HG03457 (cell line): ENCODE measurements at regions not wholly inside any gene's neighbourhood (a gene's known extent, or its start where the extent isn't known, plus 50 kb on each side); places are given as distances from the start of the nearest gene placed in this dataset.

ENCODE experiments used
- ATAC-seq: cut with Tn5 transposase; IDR thresholded peaks from one replicate; pipeline ENCODE4 v1.9.1; 2021; ENCODE audit warnings: moderate number of reproducible peaks; ENCODE audit not compliant: unreplicated experiment

DNA sequence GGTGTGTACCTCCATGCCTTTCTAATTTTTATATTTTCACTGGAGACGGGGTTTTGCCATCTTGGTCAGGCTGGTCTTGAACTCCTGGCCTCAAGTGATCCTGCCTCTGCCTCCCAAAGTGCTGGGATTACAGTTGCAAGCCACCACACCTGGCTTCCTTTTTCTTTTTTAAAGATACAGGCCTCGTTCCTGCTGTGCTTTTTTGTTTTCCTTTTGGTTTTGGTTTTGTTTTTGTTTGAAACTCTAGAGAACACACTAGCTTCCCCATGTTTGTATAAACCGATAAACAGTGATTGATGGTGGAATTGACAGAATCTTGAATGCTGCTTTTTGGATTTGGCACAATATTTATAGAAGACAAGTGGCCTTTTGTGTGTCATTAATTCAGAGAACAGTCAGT lies 1603.4 kb downstream of the MAT2B start:
- no peak for ATAC-seq

DNA sequence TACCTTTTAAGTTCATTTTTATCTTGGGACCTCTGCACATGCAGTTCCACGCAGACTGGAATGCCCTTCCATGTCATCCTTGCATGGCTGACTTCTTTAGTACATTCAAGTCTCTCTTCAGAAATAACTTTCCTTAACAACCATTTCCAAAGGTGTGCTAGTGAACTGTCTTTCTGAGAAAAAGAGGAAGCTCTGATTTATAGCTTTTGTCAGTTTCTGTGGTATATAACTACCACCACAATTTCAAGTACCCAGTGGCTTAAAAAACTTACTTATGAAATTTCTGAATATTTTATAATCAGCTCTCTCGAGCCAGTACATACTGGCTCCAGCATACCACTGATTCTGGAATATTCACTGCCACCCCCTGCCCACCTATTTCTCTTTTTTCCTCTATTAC lies 1613.8 kb downstream of the MAT2B start:
- ATAC-seq = no peak

DNA sequence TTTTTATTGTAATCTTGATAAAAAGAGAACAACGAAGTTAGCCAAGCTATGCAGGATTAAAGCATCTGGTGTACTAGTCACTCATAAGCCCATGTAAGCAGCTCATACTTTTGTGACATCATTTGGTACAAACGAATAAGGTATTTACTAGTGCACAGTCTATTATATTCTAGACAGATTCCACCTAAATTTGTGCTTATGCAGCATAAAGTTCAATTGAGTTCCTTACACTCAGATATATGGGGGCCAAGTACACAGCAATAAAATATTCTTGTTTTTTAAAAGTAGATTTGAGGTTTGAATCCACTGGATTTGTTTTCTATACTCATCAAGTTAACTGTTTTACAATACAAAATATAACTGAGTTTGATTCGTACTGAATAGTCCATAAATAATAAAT lies 1621.2 kb downstream of the MAT2B start:
- ATAC-seq = no peak

DNA sequence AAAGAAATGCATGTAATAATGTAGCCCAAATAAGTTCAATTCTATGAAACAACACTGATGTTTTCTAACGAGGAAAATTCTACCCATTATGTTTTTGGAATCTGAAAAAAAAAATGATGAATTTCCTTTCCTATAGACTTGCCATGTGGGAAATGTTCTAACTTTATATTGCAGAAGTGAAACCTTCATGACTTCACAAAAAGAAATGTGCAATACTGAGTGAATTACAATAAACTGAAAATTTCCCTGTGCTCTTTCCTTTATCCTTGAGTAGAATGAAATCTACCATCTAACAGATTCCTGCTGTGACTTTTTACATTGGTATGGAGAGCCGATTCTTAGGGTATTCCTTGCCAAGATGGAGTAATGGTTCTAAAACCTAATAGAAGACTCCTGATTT lies 1622.5 kb downstream of the MAT2B start:
- no peak for ATAC-seq

DNA sequence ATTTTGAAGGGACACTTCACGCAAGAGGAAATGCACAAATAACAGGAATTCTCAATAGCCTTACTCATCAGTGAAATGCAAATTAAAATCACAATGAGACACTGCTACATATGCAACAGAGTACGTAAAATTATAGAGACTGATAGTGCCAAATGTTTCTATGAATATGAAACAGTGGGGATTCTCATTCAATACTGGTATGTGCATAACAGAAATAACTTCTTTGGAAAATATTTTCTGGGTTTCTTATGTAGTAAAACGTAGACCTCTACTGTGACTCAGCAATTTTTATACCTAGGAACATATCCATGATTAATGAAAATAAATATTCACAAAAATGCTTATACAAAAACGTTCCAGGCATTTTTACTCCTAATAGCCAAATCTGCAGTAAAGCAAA lies 1625.2 kb downstream of the MAT2B start:
- no peak for ATAC-seq

DNA sequence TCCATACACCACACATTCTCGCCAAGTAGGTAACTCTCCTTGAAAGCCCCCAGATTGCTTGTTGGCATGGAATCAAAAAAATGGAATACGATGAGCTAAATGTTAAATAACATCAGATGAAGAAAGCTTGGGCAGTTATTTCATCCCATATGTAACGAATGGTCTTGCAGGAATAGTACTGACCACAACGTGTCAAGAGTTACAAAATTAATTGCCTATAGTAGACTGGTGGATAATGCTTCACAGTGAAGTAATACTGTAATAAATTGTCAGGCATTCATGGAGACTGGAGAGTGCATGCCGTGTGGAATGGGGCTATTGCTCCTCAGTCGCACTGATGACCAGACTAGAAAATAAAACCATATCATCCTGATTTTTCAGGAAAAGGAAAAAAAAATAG lies 1628.7 kb downstream of the MAT2B start:
- ATAC-seq = no peak

DNA sequence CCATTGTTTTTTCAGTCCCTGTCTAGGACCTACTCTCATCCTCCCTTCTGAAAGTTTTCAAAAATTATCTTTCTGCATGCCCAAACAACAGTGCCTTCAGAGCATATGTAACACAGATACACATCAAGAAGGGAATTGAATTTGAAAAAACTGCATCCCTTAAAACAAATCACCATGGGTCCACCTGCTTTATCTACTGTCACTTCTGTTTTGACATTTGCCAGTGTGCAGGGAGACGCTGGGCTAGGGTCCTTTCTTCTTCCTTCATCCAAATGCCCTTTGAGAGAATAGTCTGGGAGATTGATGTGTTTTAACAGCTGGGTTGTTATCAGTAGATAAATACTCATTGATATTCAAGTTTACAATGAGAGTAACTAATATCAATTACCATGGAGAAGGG lies 1630.1 kb downstream of the MAT2B start:
- no peak for ATAC-seq

DNA sequence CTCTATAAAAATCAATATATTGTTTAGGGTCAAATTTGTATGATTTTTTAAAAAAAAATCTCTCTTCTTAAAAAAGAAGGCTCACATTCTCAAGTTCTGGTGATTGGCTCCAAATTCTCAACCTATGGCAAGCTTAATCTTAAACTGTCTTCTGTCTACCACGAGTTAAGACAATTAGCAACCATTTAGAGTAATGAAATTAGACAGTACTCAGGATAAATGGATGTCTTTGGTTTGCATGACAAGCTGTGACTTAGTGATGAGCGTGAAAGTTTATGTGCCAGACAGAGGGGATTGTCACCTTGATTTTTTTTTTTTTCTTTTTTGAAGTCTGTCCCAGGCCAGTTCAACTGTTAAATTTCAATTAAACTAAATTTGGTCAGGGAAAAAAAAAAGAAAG lies 1632.3 kb downstream of the MAT2B start:
- ATAC-seq = no peak

DNA sequence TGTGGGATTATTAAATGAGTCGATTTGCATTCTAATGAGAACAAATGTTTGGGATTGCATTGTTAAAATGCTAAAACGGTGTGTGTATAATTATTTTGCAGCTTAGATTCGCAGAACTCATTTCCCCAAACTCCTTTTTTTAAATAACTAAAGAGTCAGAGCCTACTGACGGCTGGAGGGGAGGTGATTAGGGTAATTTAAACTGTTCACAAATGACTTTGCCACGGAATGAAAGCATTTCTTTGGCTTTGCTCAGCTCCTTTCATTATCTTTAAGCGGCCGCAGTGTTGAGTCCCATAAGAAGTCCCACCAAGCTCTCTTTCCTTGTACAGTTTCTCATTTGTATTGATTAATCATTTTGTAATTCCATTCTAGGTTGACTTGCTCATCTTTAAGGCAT lies 1632.8 kb downstream of the MAT2B start:
- no peak for ATAC-seq

DNA sequence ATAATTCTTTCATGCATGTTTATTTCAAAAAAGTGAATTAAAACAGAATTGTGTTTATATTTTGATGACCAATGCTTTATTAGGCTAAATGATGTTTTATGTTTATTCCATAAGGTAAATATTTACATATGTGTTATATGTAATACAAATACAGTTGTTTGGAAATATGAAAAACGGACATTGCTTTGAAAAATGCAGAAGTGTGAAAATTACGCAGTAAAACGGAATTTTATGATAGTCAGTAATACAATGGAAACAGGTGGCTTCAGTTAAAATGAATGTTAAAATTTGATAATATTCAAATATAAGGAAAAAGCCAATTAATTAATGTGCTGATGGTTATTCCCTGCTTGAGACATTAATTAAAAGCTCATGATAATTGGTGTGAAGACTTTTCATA lies 1633.8 kb downstream of the MAT2B start:
- no peak for ATAC-seq

DNA sequence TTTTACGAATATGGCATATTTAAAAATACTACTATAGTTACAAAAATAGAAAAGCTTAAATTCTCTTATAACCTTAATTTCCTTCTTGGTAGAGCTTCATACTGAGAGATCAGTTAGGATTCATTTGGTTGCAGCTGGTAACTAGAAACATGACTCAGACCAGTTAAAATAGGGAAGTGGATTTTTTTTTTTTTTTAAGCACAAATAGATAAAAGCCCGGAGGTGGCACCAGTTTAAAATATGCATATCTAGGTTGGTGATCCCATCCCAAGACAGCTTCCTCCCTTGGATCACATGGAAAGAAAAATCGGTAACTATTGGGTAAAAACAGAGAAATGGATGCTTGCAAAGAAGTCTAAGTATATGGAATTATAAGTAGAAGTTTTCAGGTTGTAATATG lies 1634.3 kb downstream of the MAT2B start:
- ATAC-seq = no peak

DNA sequence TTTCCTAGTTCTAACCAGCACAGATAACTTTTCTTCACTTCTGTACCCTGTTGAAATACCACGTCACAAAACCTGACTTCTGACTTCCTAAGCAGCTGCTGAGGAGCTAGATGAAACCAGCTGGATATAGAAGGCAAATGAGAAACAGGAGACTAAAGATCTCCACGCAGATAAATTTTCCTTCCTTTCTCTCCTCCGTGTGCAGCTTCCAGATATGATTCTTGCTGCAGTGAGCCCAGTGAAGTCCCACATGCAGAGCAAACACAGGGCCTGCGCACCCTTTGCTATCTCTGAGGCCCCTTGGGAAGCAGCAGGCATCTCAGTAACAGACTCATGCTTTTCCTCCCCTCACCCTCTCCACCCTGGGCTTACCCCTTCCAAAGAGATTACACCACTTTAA lies 1638.3 kb downstream of the MAT2B start:
- ATAC-seq = no peak

DNA sequence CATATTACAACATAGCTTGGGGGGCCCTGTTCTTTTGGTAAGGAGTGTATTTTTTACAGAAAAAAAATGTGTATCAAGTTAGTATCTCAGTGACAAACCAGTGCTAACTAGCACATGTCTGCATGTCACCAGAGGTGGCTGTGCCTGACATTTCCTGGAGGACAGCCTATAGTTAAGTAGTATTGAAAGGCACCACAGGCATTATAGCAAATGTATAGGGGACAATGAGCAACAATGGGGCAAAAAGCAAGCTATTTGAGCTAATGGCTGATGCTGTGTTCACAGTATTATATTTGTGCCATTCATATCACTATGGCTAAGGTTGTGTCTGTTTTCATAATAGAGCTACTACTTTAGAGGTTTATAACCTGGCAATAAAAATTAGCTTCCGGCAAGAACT lies 1644.0 kb downstream of the MAT2B start:
- no peak for ATAC-seq

DNA sequence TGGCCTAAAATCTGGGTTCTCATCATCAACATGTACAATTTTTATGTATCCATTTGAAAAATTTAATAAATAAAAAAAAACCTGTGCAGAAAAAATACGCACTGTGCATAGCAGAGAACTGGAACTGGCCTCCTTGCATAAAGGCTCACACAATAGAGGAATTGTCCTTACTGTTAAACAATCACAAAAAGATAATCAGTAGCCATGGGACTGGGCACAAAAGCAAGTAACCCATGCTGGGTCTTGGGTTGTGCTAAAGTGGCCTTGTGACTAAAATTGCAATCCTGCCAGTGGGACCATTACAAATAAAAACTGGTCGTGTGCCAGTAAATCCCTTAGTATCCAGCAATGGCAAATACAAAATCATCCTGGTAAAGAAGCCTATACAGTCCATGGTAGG lies 1646.6 kb downstream of the MAT2B start:
- no peak for ATAC-seq

DNA sequence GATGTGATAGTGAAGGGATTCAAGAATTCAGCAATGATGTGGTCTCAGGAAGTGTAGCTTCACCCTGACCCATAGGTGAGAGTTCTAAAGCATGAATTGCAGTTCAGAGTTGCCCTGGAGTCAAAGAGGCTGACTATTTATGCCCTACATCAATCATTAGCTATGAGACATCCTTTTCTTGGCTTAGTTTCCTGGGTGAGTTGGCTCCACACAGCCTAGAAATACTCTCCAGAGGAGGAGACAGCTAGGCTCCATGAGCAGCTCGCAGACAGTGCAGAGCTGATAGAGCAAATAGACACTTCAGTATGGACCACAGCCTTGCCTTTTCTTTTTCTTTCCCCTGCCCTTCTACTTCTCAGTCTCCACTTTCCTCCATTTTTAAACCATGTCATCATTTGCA lies 1651.8 kb downstream of the MAT2B start:
- ATAC-seq = no peak

DNA sequence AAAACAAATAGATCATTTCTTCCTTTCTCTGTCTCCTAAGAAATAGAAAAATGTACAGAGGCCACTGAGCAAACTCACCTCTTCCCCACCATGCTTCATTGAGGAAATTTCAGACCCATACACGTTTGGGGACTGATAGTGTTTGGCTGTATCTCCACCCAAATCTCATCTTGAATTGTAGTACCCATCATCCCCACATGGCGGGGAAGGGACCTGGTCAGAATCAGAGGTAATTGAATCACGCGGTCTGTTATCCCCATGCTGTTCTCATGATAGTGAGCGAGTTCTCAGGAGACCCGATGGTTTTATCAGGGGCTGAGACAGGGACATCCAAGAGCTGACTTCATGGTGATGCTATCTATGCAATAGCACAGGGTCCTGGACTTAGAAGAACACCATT lies 1655.8 kb downstream of the MAT2B start:
- no peak for ATAC-seq

DNA sequence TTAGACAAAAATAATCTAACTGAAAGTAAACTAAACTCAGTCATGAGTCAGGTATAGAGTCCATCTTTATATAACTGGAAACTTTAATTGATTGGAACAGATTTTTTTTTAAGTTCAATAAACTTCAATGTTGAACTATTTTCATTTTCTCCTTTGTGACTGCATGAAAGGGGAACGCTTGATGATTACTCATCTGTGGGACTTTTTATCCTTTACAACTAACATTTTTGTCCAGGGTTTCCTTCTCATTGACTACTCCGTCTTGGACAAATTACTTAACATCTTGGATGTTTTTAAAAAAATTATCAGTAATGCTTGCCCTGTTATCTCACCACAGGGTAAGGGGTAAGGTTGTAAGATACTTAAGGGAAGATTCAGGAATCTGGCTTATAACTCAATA lies 1658.4 kb downstream of the MAT2B start:
- ATAC-seq = no peak

DNA sequence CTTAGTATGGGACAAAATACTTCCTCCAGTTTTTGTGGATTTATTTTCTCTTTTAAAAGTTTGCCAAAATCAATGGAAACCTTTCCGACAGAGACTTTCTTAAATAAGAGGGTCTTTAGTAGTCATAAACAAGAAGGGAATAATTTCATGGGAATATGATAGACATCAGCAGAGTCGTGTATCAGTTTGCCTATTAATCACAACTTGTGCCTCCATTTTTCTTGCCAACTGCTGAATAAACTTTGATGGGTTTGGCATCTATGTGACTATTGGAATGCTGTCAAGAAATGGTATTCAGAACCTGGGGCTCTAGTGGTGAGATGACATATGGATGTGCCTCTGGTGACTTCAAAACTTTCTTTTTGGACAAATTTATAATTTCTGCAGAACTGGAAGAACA lies 1668.2 kb downstream of the MAT2B start:
- no peak for ATAC-seq

DNA sequence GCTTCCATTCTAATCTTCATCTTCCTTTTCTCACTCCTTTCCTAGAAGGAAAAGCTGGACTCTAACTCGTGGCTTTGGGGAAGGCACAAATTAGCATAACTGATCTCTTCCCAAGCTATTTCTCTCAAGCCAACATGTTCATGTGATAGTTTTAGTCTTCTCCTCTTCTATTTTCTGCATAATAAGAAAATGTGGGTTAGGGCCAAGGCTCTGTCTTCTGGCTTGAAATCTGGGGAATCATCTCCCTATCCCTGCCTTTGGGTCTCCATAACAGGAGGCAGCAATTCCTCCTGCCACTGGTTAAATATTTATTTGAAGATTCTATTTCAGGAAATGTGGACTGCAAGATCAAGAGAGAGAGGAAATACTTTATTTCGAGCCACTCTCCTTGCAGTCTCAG lies 1669.6 kb downstream of the MAT2B start:
- ATAC-seq = no peak

DNA sequence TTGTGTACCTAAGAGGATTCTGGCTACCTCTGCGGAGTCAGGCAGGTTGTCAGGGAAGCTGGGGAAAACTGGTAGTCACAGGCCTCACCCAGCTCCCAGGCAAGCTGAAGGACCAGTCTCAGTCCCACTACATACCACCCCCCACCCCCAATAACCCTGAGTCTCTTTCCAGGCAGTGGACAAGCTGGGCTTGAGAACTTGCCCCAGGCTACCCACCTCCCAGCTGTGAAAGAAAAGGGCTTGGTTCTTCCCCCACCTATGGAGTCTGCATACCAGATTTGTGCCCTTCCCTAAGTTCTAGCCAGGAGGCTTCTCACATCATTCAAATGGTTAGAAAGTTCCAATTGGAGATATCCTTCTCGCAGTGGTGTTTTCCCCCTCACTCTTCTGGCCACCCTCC lies 1678.8 kb downstream of the MAT2B start:
- ATAC-seq = no peak

DNA sequence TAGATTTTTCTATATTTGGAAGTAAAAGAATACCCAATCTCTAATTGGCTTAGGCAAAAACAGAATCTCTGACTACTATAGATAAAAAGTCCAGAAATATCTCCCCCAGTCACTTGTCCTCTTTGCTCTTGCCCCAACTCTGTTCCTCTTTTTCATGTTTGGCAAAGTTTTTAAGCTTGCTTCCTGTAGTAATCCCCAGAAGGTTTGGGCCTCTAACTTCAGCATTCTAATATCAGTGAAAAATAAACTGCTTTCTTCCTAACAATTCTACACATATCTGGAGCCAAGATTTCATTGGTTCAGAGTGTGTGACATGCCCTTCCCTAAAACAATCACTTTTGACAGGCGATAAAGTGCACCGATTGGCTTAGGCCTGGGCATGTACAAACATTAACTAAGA lies 1680.3 kb downstream of the MAT2B start:
- ATAC-seq = no peak

DNA sequence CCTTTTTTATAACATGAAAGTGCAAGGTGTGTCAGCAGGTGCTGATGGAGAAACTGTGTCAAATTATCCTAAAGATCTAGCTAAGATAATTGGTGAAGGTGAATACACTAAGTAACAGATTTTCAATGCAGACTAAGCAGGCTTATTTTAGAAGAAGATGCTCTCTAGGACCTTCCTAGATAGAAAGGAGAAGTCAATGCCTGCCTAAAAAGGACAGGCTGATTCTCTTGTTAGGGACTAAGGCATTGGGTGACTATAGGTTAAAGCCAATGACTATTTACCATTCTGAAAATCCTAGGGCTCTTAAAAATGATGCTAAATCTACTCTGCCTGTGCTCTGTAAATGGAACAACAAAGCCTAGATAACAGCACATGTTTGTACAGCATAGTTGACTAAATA lies 1682.4 kb downstream of the MAT2B start:
- ATAC-seq = no peak

DNA sequence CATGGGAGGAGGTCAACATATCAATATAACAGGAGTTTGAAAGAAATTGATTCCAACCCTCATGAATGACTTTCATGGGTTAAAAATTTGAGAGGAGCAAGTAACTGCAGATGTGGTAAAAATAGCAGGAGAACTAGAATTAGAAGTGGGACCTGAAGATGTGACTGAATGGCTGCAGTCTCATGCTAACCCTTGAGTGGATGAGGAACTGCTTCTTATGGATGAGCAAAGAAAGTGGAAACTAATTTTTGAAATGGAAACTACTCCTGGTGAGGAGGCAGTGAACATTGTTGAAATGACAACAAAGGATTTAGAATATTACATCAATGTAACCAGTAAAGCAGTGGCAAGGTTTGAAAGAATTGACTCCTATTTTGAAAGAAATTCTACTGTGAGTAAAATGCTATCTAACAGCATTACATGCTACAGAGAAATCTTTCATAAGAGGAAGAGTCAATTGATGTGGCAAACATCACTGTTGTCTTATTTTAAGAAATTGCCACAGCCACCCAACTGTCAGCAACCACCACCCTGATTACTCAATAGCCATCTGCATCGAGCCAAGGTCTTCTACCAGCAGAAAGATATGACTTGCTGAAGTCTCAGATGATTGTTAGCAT lies 1683.2 kb downstream of the MAT2B start:
- no peak for ATAC-seq

DNA sequence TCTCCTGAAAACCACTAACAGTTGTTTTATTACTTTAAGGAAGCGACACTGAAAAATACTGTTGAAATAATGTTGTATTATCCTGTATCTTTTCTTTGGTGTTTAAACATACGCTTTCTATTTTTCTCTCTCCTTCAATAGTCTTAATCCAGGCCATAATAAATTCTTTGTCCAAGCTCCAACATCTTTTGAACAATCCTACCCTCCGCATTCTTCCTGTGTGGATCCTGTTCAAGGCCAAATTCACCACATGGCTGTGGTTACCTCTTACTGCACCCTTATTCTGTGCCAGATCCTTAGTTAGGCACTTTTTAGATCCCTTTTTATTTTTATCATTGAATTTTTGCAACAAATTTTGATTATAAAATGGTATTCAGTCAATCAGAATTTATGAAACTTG lies 1691.5 kb downstream of the MAT2B start:
- ATAC-seq = no peak
